Posterior cingulate gyrus (tissue), 11 donors: ENCODE measurements at regions not wholly inside any gene's neighbourhood (a gene's known extent, or its start where the extent isn't known, plus 50 kb on each side); places are given as distances from the start of the nearest gene placed in this dataset.

Experiments used
- DNase-seq, 10 donors: peaks; one replicate each; pipeline versions ENCODE4 v3.0.0 to v3.0.0-alpha.2; 2020 to 2021; ENCODE audit warnings: mixed read lengths in 3 of 10
- intact Hi-C: fragments of 100-400 bp; cut with DNase I; formaldehyde crosslinking; loops from one replicate; pipeline ENCODE4 v1.15.1; 2023

- intact Hi-C loops, result no loop called here
- DNase-seq, result no peak
These were observed 146.9 kb downstream of the TFEC start for GRCh38 chr7:115883629-115884028.

- no peak for DNase-seq
- intact Hi-C loops, result no loop called here
These were observed 149.1 kb downstream of the TFEC start for GRCh38 chr7:115881476-115881875.

GRCh38 chr7:115879171-115879570, 151.4 kb downstream of the TFEC start:
- intact Hi-C loops, result no loop called here
- DNase-seq, result no peak

- intact Hi-C loops, result no loop called here
- no peak for DNase-seq
These were observed 160.8 kb downstream of the TFEC start for GRCh38 chr7:115869801-115870200.

- intact Hi-C loops, result no loop called here
- DNase-seq, result no peak
These were observed 161.4 kb downstream of the TFEC start for GRCh38 chr7:115869190-115869589.

- DNase-seq, result no peak
- intact Hi-C loops, result no loop called here
These were observed 162.2 kb downstream of the TFEC start for GRCh38 chr7:115868369-115868768.

- DNase-seq, result no peak
- intact Hi-C loops, result no loop called here
These were observed 166.5 kb downstream of the TFEC start for GRCh38 chr7:115864082-115864481.

GRCh38 chr7:115851291-115851690, 179.3 kb downstream of the TFEC start:
- intact Hi-C loops, result loop anchor here (5.0 kb wide), 1 partner anchor 1769 kb away; no protein-coding TSS in a partner anchor
- DNase-seq, result no peak

- intact Hi-C loops, result loop anchor here (5.0 kb wide), 1 partner anchor 1768 kb away; no protein-coding TSS in a partner anchor
- no peak for DNase-seq
These were observed 179.8 kb downstream of the TFEC start for GRCh38 chr7:115850774-115851173.

- no peak for DNase-seq
- intact Hi-C loops, result no loop called here
These were observed 185.7 kb downstream of the TFEC start for GRCh38 chr7:115844857-115845256.

GRCh38 chr7:115840702-115841101, 189.9 kb downstream of the TFEC start:
- intact Hi-C loops, result no loop called here

GRCh38 chr7:115838829-115839228, 191.7 kb downstream of the TFEC start:
- intact Hi-C loops, result no loop called here
- no peak for DNase-seq

More at GRCh38 chr7:115840702-115841101, 189.9 kb downstream of the TFEC start:
- DNase-seq, result no peak

GRCh38 chr7:115831371-115831770, 199.2 kb downstream of the TFEC start:
- intact Hi-C loops, result no loop called here
- no peak for DNase-seq

- intact Hi-C loops, result no loop called here
- no peak for DNase-seq
These were observed 203.1 kb downstream of the TFEC start for GRCh38 chr7:115827305-115828045.

- intact Hi-C loops, result no loop called here
- DNase-seq, result no peak
These were observed 205.0 kb downstream of the TFEC start for GRCh38 chr7:115825456-115826115.

GRCh38 chr7:115822801-115823200, 207.8 kb downstream of the TFEC start:
- no peak for DNase-seq
- intact Hi-C loops, result no loop called here

GRCh38 chr7:115822380-115822779, 208.2 kb downstream of the TFEC start:
- intact Hi-C loops, result no loop called here
- DNase-seq, result no peak

- DNase-seq, result no peak
- intact Hi-C loops, result no loop called here
These were observed 214.1 kb downstream of the TFEC start for GRCh38 chr7:115816318-115816974.

GRCh38 chr7:115812794-115813193, 217.8 kb downstream of the TFEC start:
- DNase-seq, result no peak
- intact Hi-C loops, result no loop called here

GRCh38 chr7:115805458-115805857, 225.1 kb downstream of the TFEC start:
- no peak for DNase-seq
- intact Hi-C loops, result no loop called here

GRCh38 chr7:115802415-115802814, 228.1 kb downstream of the TFEC start:
- intact Hi-C loops, result no loop called here
- DNase-seq, result no peak

- intact Hi-C loops, result no loop called here
- DNase-seq, result no peak
These were observed 231.1 kb downstream of the TFEC start for GRCh38 chr7:115799430-115799829.
